WERI-Rb-1 (cell line): ENCODE measurements at regions not wholly inside any gene's neighbourhood (a gene's known extent, or its start where the extent isn't known, plus 50 kb on each side); places are given as distances from the start of the nearest gene placed in this dataset.

ENCODE experiments used
- DNase-seq: peaks from one replicate; pipeline ENCODE4 v3.0.0-alpha.2; 2020
- H3K27ac ChIP-seq: fragments of 250-450 bp; sonication (Bioruptor Pico); 2 replicates; pipeline ENCODE4 v1.5.1; 2020; ENCODE audit warnings: mild to moderate bottlenecking, moderate library complexity
- H3K27me3 ChIP-seq: fragments of 250-450 bp; sonication (Bioruptor Pico); 2 replicates; pipeline ENCODE4 v1.5.1; 2021; ENCODE audit warnings: mild to moderate bottlenecking, low read depth, moderate library complexity; ENCODE audit not compliant: insufficient read depth, severe bottlenecking
- H3K36me3 ChIP-seq: fragments of 250-450 bp; sonication (Bioruptor Pico); 2 replicates; pipeline ENCODE4 v1.5.1; 2020; ENCODE audit warnings: mild to moderate bottlenecking, moderate library complexity
- H3K4me3 ChIP-seq: 2 replicates; pipeline ENCODE4 v1.5.1; 2011; ENCODE audit warnings: low read depth, mild to moderate bottlenecking, control low read depth, low read length
- H3K9me3 ChIP-seq: fragments of 250-450 bp; sonication (Bioruptor Pico); 2 replicates; pipeline ENCODE4 v1.5.1; 2021; ENCODE audit warnings: mild to moderate bottlenecking, moderate library complexity; ENCODE audit not compliant: severe bottlenecking
- CTCF ChIP-seq: IDR thresholded peaks from 2 replicates; pipeline ENCODE4 v1.5.1; 2011; ENCODE audit warnings: low read depth, mild to moderate bottlenecking, control low read depth, inconsistent platforms, low read length

- Histone ChIP-seq H3K9me3 (no peaks in the 10 kb centered on the region), H3K36me3 (no peaks in the 10 kb centered on the region), H3K4me3 (no peak overlapping the region), H3K27ac (no peak overlapping the region), H3K27me3 (no peaks in the 10 kb centered on the region)
- no peak for TF ChIP-seq CTCF
- no peak for DNase-seq
Measured at GRCh38 chr6:147007441-147007840, 196.8 kb upstream of the STXBP5 start.

DNA sequence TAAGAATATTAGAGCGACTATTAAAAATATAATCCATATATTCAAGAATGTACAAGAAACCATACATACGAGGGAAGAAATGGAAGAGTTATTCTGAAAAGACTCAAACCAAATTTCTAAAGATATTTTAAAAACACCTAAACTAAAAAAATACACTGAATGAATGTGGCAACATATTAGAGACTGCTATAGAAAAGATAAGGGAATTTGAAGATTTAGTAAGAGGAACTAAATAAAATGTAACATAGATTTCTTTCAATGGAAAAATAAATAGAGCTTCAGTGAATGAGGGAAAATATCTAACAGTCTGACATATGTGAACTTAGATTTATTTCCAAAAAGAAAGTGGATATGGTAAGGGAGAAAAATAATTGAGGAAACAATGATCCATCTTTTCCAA, 194.9 kb upstream of the STXBP5 start:
- H3K9me3 ChIP-seq: no peaks in the 10 kb centered on the region
- H3K36me3 ChIP-seq: no peaks in the 10 kb centered on the region
- no peak overlapping the region for H3K27ac ChIP-seq
- no peak for DNase-seq
- no peaks in the 10 kb centered on the region for H3K27me3 ChIP-seq
- TF ChIP-seq CTCF: no peak
- H3K4me3 ChIP-seq: no peak overlapping the region

DNA sequence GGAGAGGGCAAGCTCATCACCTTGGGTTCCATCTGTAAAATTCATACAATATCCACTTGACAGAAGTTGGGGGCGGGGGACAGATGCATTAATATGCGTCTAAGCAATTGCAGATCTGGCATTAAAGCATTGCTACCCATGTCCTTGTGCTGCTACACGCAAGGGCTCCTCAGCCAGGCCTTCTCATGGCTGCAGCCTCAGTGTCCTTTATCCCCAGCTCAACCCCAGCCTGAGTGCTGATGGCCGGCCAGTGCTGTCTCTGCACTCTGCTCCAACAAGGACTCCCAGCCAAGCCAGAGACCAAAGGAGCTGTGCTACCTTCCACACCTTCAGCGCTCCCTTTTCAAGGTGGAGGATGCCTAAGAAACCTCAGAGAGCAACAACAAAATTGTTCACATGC, 188.5 kb upstream of the STXBP5 start:
- no peak for TF ChIP-seq CTCF

GRCh38 chr6:147016440-147016839, 187.8 kb upstream of the STXBP5 start:
- no peak for TF ChIP-seq CTCF
- Histone ChIP-seq H3K9me3 (no peaks in the 10 kb centered on the region), H3K27ac (no peak overlapping the region), H3K4me3 (no peak overlapping the region), H3K36me3 (no peaks in the 10 kb centered on the region), H3K27me3 (no peaks in the 10 kb centered on the region)
- no peak for DNase-seq

More for the DNA sequence above, 188.5 kb upstream of the STXBP5 start:
- DNase-seq: no peak
- Histone ChIP-seq H3K36me3 (no peaks in the 10 kb centered on the region), H3K27me3 (no peaks in the 10 kb centered on the region), H3K27ac (no peak overlapping the region), H3K9me3 (no peaks in the 10 kb centered on the region), H3K4me3 (no peak overlapping the region)

GRCh38 chr6:147017153-147017552, 187.1 kb upstream of the STXBP5 start:
- H3K27ac ChIP-seq: no peak overlapping the region
- H3K9me3 ChIP-seq: no peaks in the 10 kb centered on the region
- no peaks in the 10 kb centered on the region for H3K36me3 ChIP-seq
- DNase-seq: no peak
- no peaks in the 10 kb centered on the region for H3K27me3 ChIP-seq
- TF ChIP-seq CTCF: no peak
- no peak overlapping the region for H3K4me3 ChIP-seq

DNA sequence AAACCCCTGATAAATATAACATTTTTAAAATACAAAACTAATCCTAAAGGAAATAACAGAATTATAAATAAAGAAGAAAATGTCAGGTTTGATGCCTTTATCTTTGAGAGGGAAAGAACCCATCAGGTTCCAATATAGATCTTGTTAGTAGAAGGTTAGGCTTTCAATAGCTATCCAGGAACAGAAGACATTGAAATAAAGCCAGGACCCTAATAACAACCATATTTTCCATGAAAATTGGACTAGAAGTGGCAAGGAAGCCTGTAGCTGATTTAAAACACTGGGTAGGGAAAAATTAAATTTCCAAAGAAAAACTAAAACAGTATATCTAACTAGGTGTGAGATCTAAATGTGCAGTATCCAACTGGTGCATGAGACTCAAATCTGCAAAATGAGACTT, 185.2 kb upstream of the STXBP5 start:
- Histone ChIP-seq H3K4me3 (no peak overlapping the region), H3K27me3 (no peaks in the 10 kb centered on the region), H3K9me3 (no peaks in the 10 kb centered on the region), H3K36me3 (no peaks in the 10 kb centered on the region), H3K27ac (no peak overlapping the region)
- DNase-seq: no peak
- TF ChIP-seq CTCF: no peak
